ENCODE measurements at regions not wholly inside any gene's neighbourhood (a gene's known extent, or its start where the extent isn't known, plus 50 kb on each side); places are given as distances from the start of the nearest gene placed in this dataset.
"Not testable (repeated sequence)": the region's sequence is repeated elsewhere in the genome, so short reads cannot be mapped to it uniquely, and the experiment has no call there.

- H3K27me3 Mint-ChIP-seq = no peaks in the 10 kb centered on the region
Measured at GRCh38 chr21:8994640-8995511, 1526.5 kb upstream of the TPTE start.

GRCh38 chr21:8996487-8996968 lies 1524.9 kb upstream of the TPTE start:
- not testable (repeated sequence) for H3K4me1 Mint-ChIP-seq (ENCODE audit: unreplicated experiment); DNase-seq (ENCODE audit: extremely low spot score, unreplicated experiment)
- peaks cover 31% of the 10 kb centered on the region for H3K9me3 Mint-ChIP-seq

More at GRCh38 chr21:8994640-8995511, 1526.5 kb upstream of the TPTE start:
- Mint-ChIP-seq H3K4me3 (no peak overlapping the region), H3K9me3 (peaks cover 44% of the 10 kb centered on the region), H3K36me3 (peaks cover 17% of the 10 kb centered on the region), H3K4me1 (ENCODE audit: unreplicated experiment) (no peaks in the 10 kb centered on the region), H3K27ac (no peak overlapping the region)
- no peak for TF ChIP-seq CTCF (conservative IDR thresholded peaks at IDR 0.05)
- no peak for DNase-seq (ENCODE audit: extremely low spot score, unreplicated experiment)

GRCh38 chr21:8997011-8997440 lies 1524.4 kb upstream of the TPTE start:
- Mint-ChIP-seq H3K4me3 (no peak overlapping the region), H3K4me1 (ENCODE audit: unreplicated experiment) (no peaks in the 10 kb centered on the region), H3K27ac (no peak overlapping the region), H3K9me3 (peaks cover 26% of the 10 kb centered on the region), H3K36me3 (peaks cover 9% of the 10 kb centered on the region), H3K27me3 (no peaks in the 10 kb centered on the region)
- no peak for TF ChIP-seq CTCF (conservative IDR thresholded peaks at IDR 0.05)
- no peak for DNase-seq (ENCODE audit: extremely low spot score, unreplicated experiment)

More at GRCh38 chr21:8996487-8996968, 1524.9 kb upstream of the TPTE start:
- peaks cover 14% of the 10 kb centered on the region for H3K36me3 Mint-ChIP-seq
- H3K27me3 Mint-ChIP-seq, H3K4me3 Mint-ChIP-seq, H3K27ac Mint-ChIP-seq: not testable (repeated sequence)

- H3K4me3 Mint-ChIP-seq; H3K27ac Mint-ChIP-seq; H3K27me3 Mint-ChIP-seq; H3K4me1 Mint-ChIP-seq (ENCODE audit: unreplicated experiment); DNase-seq (ENCODE audit: extremely low spot score, unreplicated experiment); H3K36me3 Mint-ChIP-seq: not testable (repeated sequence)
- peaks cover 24% of the 10 kb centered on the region for H3K9me3 Mint-ChIP-seq
Measured at GRCh38 chr21:8997443-8998390, 1523.7 kb upstream of the TPTE start.

- H3K36me3 Mint-ChIP-seq; H3K27ac Mint-ChIP-seq; H3K27me3 Mint-ChIP-seq; DNase-seq (ENCODE audit: extremely low spot score, unreplicated experiment); H3K4me3 Mint-ChIP-seq; H3K4me1 Mint-ChIP-seq (ENCODE audit: unreplicated experiment): not testable (repeated sequence)
- H3K9me3 Mint-ChIP-seq = peaks cover 20% of the 10 kb centered on the region
Measured at GRCh38 chr21:8998480-8998879, 1522.9 kb upstream of the TPTE start.

- H3K9me3 Mint-ChIP-seq = peaks cover 19% of the 10 kb centered on the region
- H3K27ac Mint-ChIP-seq = no peak overlapping the region
- TF ChIP-seq CTCF (conservative IDR thresholded peaks at IDR 0.05) = no peak
- no peaks in the 10 kb centered on the region for H3K36me3 Mint-ChIP-seq
- no peaks in the 10 kb centered on the region for H3K27me3 Mint-ChIP-seq
- no peaks in the 10 kb centered on the region for H3K4me1 Mint-ChIP-seq (ENCODE audit: unreplicated experiment)
- H3K4me3 Mint-ChIP-seq = no peak overlapping the region
- DNase-seq (ENCODE audit: extremely low spot score, unreplicated experiment) = no peak
Measured at GRCh38 chr21:8998946-8999681, 1522.3 kb upstream of the TPTE start.

GRCh38 chr21:9000132-9000531 lies 1521.3 kb upstream of the TPTE start:
- not testable (repeated sequence) for H3K27ac Mint-ChIP-seq; H3K4me1 Mint-ChIP-seq (ENCODE audit: unreplicated experiment); H3K27me3 Mint-ChIP-seq; DNase-seq (ENCODE audit: extremely low spot score, unreplicated experiment); H3K36me3 Mint-ChIP-seq; H3K4me3 Mint-ChIP-seq
- peaks cover 19% of the 10 kb centered on the region for H3K9me3 Mint-ChIP-seq

GRCh38 chr21:9000671-9001070 lies 1520.7 kb upstream of the TPTE start:
- H3K9me3 Mint-ChIP-seq = peaks cover 19% of the 10 kb centered on the region
- not testable (repeated sequence) for H3K4me1 Mint-ChIP-seq (ENCODE audit: unreplicated experiment); H3K4me3 Mint-ChIP-seq; H3K27ac Mint-ChIP-seq; H3K27me3 Mint-ChIP-seq; DNase-seq (ENCODE audit: extremely low spot score, unreplicated experiment); H3K36me3 Mint-ChIP-seq

- not testable (repeated sequence) for H3K27me3 Mint-ChIP-seq; H3K27ac Mint-ChIP-seq; H3K4me3 Mint-ChIP-seq; DNase-seq (ENCODE audit: extremely low spot score, unreplicated experiment); H3K4me1 Mint-ChIP-seq (ENCODE audit: unreplicated experiment); H3K36me3 Mint-ChIP-seq
- H3K9me3 Mint-ChIP-seq = peaks cover 24% of the 10 kb centered on the region
Measured at GRCh38 chr21:9001890-9002663, 1519.3 kb upstream of the TPTE start.

Data from type B pancreatic cell (in vitro differentiated cells).